Hepatocyte (in vitro differentiated cells): ENCODE measurements at regions not wholly inside any gene's neighbourhood (a gene's known extent, or its start where the extent isn't known, plus 50 kb on each side); places are given as distances from the start of the nearest gene placed in this dataset.

ENCODE experiments used
- DNase-seq: peaks from one replicate; pipeline ENCODE4 v3.0.0-alpha.2; 2016; ENCODE audit warnings: low spot score
- H2AFZ ChIP-seq: fragments of 200-600 bp; sonication (generic); 2 replicates; pipeline ENCODE4 v1.6.0; 2016; ENCODE audit warnings: antibody characterized with exemption, mild to moderate bottlenecking
- H3K27ac ChIP-seq: fragments of 200-600 bp; sonication (generic); 2 replicates; pipeline ENCODE4 v1.5.1; 2016; ENCODE audit warnings: mild to moderate bottlenecking
- H3K27me3 ChIP-seq: fragments of 200-600 bp; sonication (generic); 2 replicates; pipeline ENCODE4 v1.6.1; 2016
- H3K36me3 ChIP-seq: fragments of 200-600 bp; sonication (generic); replicated peaks from 2 replicates; pipeline ENCODE4 v1.5.1; 2016; ENCODE audit warnings: low read depth; ENCODE audit not compliant: insufficient read depth
- H3K4me1 ChIP-seq: fragments of 200-600 bp; sonication (generic); 2 replicates; pipeline ENCODE4 v1.5.1; 2016; ENCODE audit warnings: mild to moderate bottlenecking, moderate library complexity; ENCODE audit not compliant: insufficient read depth
- H3K4me2 ChIP-seq: fragments of 200-600 bp; sonication (generic); 2 replicates; pipeline ENCODE4 v1.6.0; 2016
- H3K4me3 ChIP-seq: fragments of 200-600 bp; sonication (generic); 2 replicates; pipeline ENCODE4 v1.5.1; 2016; ENCODE audit warnings: mild to moderate bottlenecking
- H3K79me2 ChIP-seq: fragments of 200-600 bp; sonication (generic); 2 replicates; pipeline ENCODE4 v1.6.0; 2017; ENCODE audit warnings: mild to moderate bottlenecking
- H3K9me2 ChIP-seq: fragments of 200-600 bp; sonication (generic); replicated peaks from 2 replicates; pipeline ENCODE4 v1.6.0; 2017; ENCODE audit warnings: mild to moderate bottlenecking; ENCODE audit not compliant: insufficient read depth
- H3K9me3 ChIP-seq: fragments of 200-600 bp; sonication (generic); 2 replicates; pipeline ENCODE4 v1.5.1; 2016; ENCODE audit warnings: low read depth, mild to moderate bottlenecking
- H4K20me1 ChIP-seq: fragments of 200-600 bp; sonication (generic); 2 replicates; pipeline ENCODE4 v1.6.0; 2016; ENCODE audit warnings: mild to moderate bottlenecking; ENCODE audit not compliant: insufficient read depth, poor library complexity, severe bottlenecking
- CTCF ChIP-seq: fragments of 200-600 bp; sonication (generic); IDR thresholded peaks from 2 replicates; pipeline ENCODE4 v1.5.1; 2016; ENCODE audit warnings: antibody characterized with exemption, mild to moderate bottlenecking; ENCODE audit not compliant: poor library complexity
- EZH2 ChIP-seq: fragments of 200-600 bp; sonication (generic); IDR thresholded peaks from 2 replicates; pipeline ENCODE4 v1.6.1; 2016; ENCODE audit warnings: antibody characterized with exemption, mild to moderate bottlenecking, borderline replicate concordance
- EZH2phosphoT487 ChIP-seq: fragments of 200-600 bp; sonication (generic); IDR thresholded peaks from one replicate; pipeline ENCODE4 v1.6.1; 2018; ENCODE audit warnings: antibody characterized with exemption, mild to moderate bottlenecking, low read depth, moderate library complexity; ENCODE audit not compliant: unreplicated experiment, severe bottlenecking
- WGBS: methylation state at CpG from one replicate; pipeline ENCODE4 v1.1.6; 2016; ENCODE audit warnings: low lambda C conversion rate; ENCODE audit errors: missing lambda C conversion rate; 5-methylcytosine and 5-hydroxymethylcytosine counted together

- TF ChIP-seq EZH2phosphoT487 (no peak), CTCF (no peak), EZH2 (no peak)
- H3K36me3 ChIP-seq = no peaks in the 10 kb centered on the region
- no peak for DNase-seq
- 76% methylated on average over 1 of the region's 1 CpG for WGBS
- H3K27me3 ChIP-seq = no peaks in the 10 kb centered on the region
- no peaks in the 10 kb centered on the region for H3K79me2 ChIP-seq
- H3K4me2 ChIP-seq = no peak overlapping the region
- H3K4me3 ChIP-seq = no peak overlapping the region
- H3K9me2 ChIP-seq = no peaks in the 10 kb centered on the region
- H4K20me1 ChIP-seq = no peaks in the 10 kb centered on the region
- H2AFZ ChIP-seq = no peak overlapping the region
- H3K9me3 ChIP-seq = no peaks in the 10 kb centered on the region
- H3K4me1 ChIP-seq = no peaks in the 10 kb centered on the region
- H3K27ac ChIP-seq = no peak overlapping the region
These were observed 1329.2 kb upstream of the PCDH7 start for GRCh38 chr4:29390921-29391320.

GRCh38 chr4:29405116-29405515 is 1315.1 kb upstream of the PCDH7 start:
- no peaks in the 10 kb centered on the region for H3K27me3 ChIP-seq
- 73% methylated on average over 3 of the region's 3 CpGs for WGBS
- no peaks in the 10 kb centered on the region for H3K9me3 ChIP-seq
- TF ChIP-seq EZH2phosphoT487 (no peak), CTCF (no peak), EZH2 (no peak)
- no peaks in the 10 kb centered on the region for H3K4me1 ChIP-seq
- no peaks in the 10 kb centered on the region for H3K9me2 ChIP-seq
- no peak overlapping the region for H3K4me2 ChIP-seq
- H3K4me3 ChIP-seq = no peak overlapping the region
- H3K36me3 ChIP-seq = no peaks in the 10 kb centered on the region
- H2AFZ ChIP-seq = no peak overlapping the region
- DNase-seq = no peak
- no peaks in the 10 kb centered on the region for H3K79me2 ChIP-seq
- no peaks in the 10 kb centered on the region for H4K20me1 ChIP-seq
- no peak overlapping the region for H3K27ac ChIP-seq

- H3K79me2 ChIP-seq = no peaks in the 10 kb centered on the region
- no peak overlapping the region for H3K4me3 ChIP-seq
- H3K27ac ChIP-seq = no peak overlapping the region
- no peaks in the 10 kb centered on the region for H3K9me3 ChIP-seq
- no peak overlapping the region for H2AFZ ChIP-seq
- H3K27me3 ChIP-seq = no peaks in the 10 kb centered on the region
- no peak overlapping the region for H3K4me2 ChIP-seq
- no peaks in the 10 kb centered on the region for H3K9me2 ChIP-seq
- H4K20me1 ChIP-seq = no peaks in the 10 kb centered on the region
- no peaks in the 10 kb centered on the region for H3K36me3 ChIP-seq
- H3K4me1 ChIP-seq = no peaks in the 10 kb centered on the region
- DNase-seq = no peak
- 88% methylated on average over 3 of the region's 3 CpGs for WGBS
- TF ChIP-seq CTCF (no peak), EZH2 (no peak), EZH2phosphoT487 (no peak)
These were observed 1304.4 kb upstream of the PCDH7 start for GRCh38 chr4:29415771-29416170.
